Skin epidermis (tissue), 12 donors: ENCODE measurements at regions not wholly inside any gene's neighbourhood (a gene's known extent, or its start where the extent isn't known, plus 50 kb on each side); places are given as distances from the start of the nearest gene placed in this dataset.

Experiments used
- H3K27ac ChIP-seq, 21 experiments: fragments of 200-600 bp; sonication (generic) in 11 of 21; one replicate each; pipeline ENCODE4 v1.5.0; 2020; ENCODE audit warnings: mild to moderate bottlenecking in 3 of 21, inconsistent platforms in 2 of 21, moderate library complexity in 2 of 21
- H3K4me3 ChIP-seq, 7 experiments: fragments of 200-600 bp; sonication (generic) in 2 of 7; one replicate each; pipeline ENCODE4 v1.5.0; 2020; ENCODE audit warnings: inconsistent platforms in 2 of 7, mild to moderate bottlenecking in 2 of 7, moderate library complexity in 1 of 7

- no peak overlapping the region for H3K27ac ChIP-seq
Observed at GRCh38 chr2:51247252-51247805, 215.4 kb upstream of the NRXN1 start.

GRCh38 chr2:51243892-51244535, 212.1 kb upstream of the NRXN1 start:
- H3K4me3 ChIP-seq, result no peak overlapping the region
- H3K27ac ChIP-seq, result no peak overlapping the region

More at GRCh38 chr2:51247252-51247805, 215.4 kb upstream of the NRXN1 start:
- H3K4me3 ChIP-seq, result no peak overlapping the region

GRCh38 chr2:51237626-51238271, 205.8 kb upstream of the NRXN1 start:
- Histone ChIP-seq H3K27ac (no peak overlapping the region), H3K4me3 (no peak overlapping the region)

DNA sequence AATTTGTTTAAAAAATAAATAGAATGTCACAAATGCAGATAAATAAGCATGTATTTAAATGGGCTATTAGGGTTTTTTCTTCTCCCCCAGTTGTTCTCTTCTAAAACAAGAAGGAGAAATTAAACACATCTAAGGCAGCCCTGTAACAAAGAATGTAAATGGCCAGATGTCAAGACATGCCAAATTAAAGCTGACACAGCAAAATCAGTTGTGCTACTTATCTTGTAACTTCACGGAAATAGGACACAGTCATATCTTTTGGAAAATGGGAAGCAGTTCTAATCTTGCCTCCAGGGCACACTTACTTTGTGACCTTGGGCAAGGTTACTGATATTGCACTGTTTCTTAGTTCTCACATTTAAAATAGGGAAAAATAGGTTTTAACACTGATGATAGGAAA, 200.1 kb upstream of the NRXN1 start:
- Histone ChIP-seq H3K27ac (no peak overlapping the region), H3K4me3 (no peak overlapping the region)

GRCh38 chr2:51231071-51231470, 199.1 kb upstream of the NRXN1 start:
- no peak overlapping the region for H3K27ac ChIP-seq
- no peak overlapping the region for H3K4me3 ChIP-seq

- no peak overlapping the region for H3K4me3 ChIP-seq
Observed at GRCh38 chr2:51225377-51225776, 193.4 kb upstream of the NRXN1 start.

GRCh38 chr2:51224790-51225189, 192.9 kb upstream of the NRXN1 start:
- Histone ChIP-seq H3K27ac (no peak overlapping the region), H3K4me3 (no peak overlapping the region)

More at GRCh38 chr2:51225377-51225776, 193.4 kb upstream of the NRXN1 start:
- no peak overlapping the region for H3K27ac ChIP-seq

- H3K27ac ChIP-seq, result no peak overlapping the region
Observed at GRCh38 chr2:51222106-51222505, 190.2 kb upstream of the NRXN1 start.

DNA sequence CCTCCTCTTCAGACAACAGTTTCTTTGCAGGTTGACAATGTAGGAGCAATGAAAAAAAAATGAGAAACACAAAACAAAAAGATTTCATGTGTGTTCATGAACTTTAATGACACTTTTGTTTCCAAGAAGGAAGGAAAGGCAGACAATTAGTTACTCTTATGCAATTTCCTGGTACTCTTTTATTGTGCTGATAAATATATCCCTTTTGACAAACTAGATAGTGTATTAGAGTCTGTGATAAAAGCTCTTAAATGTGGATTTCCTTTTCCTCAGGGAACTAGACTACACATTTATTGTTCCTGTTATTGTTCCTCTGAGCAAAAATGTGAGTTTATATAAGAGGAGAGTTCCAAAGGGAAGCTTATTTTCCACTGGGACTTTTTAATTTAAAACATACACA, 188.7 kb upstream of the NRXN1 start:
- Histone ChIP-seq H3K27ac (no peak overlapping the region), H3K4me3 (no peak overlapping the region)

More at GRCh38 chr2:51222106-51222505, 190.2 kb upstream of the NRXN1 start:
- no peak overlapping the region for H3K4me3 ChIP-seq

DNA sequence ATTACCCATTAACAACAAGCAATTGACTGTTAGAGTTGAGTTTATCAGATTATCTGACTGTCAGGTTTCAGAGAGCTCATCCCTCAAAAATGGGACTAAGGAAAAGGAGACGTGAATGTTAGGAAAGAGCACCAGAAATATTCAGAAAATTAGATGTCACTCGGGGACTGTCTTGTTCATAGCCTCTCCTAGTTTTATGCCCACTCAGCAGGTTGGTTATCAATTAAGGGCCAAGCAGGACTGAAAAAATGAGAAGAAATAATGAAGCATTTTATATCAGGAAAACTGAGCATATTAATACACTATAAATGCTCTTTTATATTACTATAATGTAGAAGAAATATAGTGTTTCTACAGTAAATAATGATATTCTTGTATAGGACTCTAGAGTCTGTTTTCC, 188.1 kb upstream of the NRXN1 start:
- Histone ChIP-seq H3K4me3 (no peak overlapping the region), H3K27ac (no peak overlapping the region)

DNA sequence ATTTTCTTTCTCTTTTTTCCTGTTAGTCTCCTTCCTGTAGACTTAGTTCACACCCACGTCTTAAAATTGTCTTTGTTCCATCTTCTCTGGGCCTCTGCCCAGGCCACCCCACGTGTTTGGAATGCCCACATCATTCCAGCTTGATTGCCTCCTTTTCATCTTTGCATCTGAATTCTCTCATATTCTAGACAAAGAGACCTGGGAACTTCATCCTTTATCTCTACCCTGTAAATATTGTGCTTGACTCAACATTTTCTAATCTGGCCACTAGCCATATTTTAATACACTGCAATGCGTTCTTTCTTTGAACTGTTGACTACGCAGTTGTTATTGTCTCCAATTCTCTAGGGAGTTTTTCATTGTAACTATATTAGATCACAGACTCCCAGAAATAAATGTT, 187.5 kb upstream of the NRXN1 start:
- Histone ChIP-seq H3K27ac (no peak overlapping the region), H3K4me3 (no peak overlapping the region)

DNA sequence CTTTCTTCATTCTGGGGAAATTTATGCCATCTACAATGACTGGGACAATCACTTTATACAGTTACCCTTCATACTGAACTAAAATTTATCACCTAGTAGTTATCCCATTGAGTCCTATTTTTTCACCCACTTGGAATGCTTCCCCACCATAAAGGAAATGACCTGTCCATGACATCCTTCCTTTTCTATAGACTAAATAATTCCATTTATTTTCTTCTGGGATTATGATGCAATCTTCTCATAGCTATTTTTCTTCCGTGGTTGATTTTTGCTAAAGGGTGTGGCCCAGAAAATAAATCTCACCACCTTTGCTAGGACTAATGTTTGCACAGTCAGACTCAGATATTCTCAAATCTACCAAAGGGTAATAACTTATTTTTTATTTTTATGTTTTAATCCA, 186.1 kb upstream of the NRXN1 start:
- Histone ChIP-seq H3K27ac (no peak overlapping the region), H3K4me3 (no peak overlapping the region)

DNA sequence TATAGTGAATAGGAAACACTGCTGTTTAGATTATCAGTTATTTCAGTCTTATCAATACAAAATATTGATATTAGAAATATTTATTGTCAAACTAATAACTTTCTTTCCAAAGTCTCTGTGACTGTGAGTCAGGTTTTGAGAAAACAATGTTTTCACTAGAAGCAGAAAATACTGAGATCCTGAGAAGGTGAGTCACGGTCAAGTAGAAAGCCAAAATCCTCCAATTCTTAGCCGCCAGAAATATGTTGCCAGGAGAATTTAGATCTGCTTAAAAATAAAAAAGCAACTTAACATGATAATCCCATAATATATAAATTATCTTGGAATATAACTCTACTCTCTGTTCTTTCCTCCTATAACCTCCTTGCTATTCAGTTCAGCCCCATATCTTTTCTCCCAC, 181.9 kb upstream of the NRXN1 start:
- Histone ChIP-seq H3K27ac (no peak overlapping the region), H3K4me3 (no peak overlapping the region)

DNA sequence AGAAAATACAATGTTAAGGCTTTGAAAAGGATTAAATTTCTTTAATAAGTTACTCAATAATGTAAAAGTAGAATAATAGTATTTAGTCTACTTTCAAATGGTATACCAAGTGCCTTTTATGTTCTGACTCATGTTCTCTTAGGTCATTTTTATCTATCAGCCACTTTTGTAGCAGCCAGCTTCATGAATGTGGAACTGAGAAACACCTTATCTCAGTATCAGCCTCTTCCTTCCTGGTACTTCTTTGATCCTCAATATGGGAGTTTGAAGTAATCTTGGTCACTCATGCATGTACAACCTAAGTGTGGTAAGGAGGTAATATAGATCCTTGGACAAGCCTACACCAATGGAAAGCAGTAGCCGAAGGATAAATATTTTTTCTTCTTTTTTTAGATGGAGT, 180.4 kb upstream of the NRXN1 start:
- Histone ChIP-seq H3K27ac (no peak overlapping the region), H3K4me3 (no peak overlapping the region)

DNA sequence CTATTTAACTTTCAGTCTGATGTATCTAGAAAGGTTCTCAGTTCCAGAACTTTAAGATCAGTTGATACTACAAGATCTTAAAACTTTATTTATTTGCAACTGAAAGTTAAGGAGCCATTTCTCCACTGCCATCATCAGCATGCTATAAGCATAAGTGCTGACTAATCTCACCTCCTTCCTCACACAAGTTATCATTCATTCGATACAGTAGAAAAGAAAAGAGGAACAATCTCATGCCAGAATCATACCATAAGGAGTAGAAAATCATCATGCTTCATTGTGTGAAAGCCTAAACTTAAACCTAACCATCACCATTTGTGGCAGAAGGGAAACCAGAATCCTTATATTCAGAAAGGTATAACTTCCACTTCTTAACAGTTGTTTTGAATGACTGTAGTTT, 176.6 kb upstream of the NRXN1 start:
- no peak overlapping the region for H3K4me3 ChIP-seq
- no peak overlapping the region for H3K27ac ChIP-seq

GRCh38 chr2:51201295-51201694, 169.4 kb upstream of the NRXN1 start:
- Histone ChIP-seq H3K4me3 (no peak overlapping the region), H3K27ac (no peak overlapping the region)

DNA sequence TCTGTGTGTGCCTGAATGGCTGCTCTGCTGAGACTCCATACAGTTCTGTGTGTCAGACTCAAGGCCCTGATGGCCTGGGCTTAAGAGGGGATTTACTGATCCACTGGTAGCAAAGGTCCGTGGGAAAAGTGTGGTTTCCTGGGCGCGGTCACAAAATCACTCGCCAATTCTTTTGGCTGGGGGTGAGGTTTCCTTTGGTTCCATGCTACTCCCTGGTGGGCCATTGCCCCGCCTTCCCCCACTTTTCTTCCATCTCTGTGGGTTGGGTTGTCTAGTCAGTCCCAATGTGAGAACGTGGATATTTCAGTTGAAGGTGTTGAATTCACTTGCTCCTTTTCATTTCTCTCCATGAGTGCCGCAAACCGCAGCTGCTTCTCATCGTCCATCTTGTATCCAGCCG, 162.7 kb upstream of the NRXN1 start:
- no peak overlapping the region for H3K4me3 ChIP-seq
- no peak overlapping the region for H3K27ac ChIP-seq

DNA sequence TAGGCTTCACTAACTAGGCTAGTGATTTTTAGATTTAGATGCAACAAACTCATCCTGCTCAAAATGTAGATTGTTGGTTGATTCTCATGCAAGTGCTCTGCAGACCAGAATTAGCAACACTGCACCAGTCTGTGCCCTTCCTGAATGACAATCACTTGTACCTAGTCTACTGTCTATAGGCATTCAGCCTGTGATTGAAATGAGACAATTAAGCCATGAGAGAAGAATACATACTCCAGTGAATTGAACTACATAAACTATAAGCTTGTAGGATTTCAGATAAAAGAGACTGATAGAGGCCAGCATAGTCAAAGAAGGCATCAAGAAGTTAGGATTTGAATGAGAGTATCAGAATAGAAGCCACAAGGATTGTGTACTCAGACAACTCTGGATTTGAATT, 138.3 kb upstream of the NRXN1 start:
- H3K4me3 ChIP-seq, result no peak overlapping the region
- H3K27ac ChIP-seq, result no peak overlapping the region

- H3K4me3 ChIP-seq, result no peak overlapping the region
Observed at GRCh38 chr2:51165534-51166260, 133.8 kb upstream of the NRXN1 start.

DNA sequence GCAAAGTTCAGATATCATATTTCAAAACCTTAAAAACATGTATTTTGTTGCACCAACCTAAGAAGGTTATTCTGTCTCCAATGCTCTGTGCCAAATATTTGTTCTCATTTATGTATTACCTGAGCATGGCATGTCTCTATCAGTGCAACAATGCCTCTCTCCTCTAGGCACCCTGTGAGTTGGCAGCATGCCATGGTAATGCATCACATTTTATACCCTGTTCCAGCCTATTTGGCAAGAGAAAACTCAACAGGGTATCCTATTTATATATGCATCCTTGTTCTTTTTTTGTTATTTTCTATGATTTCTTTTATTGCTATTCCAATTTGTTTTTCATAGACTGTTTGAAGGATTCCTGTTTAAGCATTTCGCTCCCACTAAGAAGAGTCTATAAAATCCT, 126.3 kb upstream of the NRXN1 start:
- no peak overlapping the region for H3K27ac ChIP-seq
- no peak overlapping the region for H3K4me3 ChIP-seq

More at GRCh38 chr2:51165534-51166260, 133.8 kb upstream of the NRXN1 start:
- no peak overlapping the region for H3K27ac ChIP-seq

- H3K4me3 ChIP-seq, result no peak overlapping the region
- no peak overlapping the region for H3K27ac ChIP-seq
Observed at GRCh38 chr2:51153236-51153635, 121.3 kb upstream of the NRXN1 start.
